Kidney (tissue), 13 donors: ENCODE measurements at regions not wholly inside any gene's neighbourhood (a gene's known extent, or its start where the extent isn't known, plus 50 kb on each side); places are given as distances from the start of the nearest gene placed in this dataset.

Experiments used
- DNase-seq, 5 donors: peaks; one replicate each; pipeline ENCODE4 v3.0.0-alpha.2; 2013 to 2020
- FAIRE-seq: peaks from 2 replicates; lab custom pipeline; 2012; peaks lifted over from hg19 to GRCh38; lab: Jason Lieb, UNC
- H3K27ac ChIP-seq, 2 donors: one replicate each; pipeline ENCODE4 v1.7.0; 2013; ENCODE audit warnings: low read depth in 2 of 2, low read length in 2 of 2, inconsistent platforms in 1 of 2
- H3K27me3 ChIP-seq: one replicate; pipeline ENCODE4 v1.7.1; 2013; ENCODE audit warnings: low read length, inconsistent platforms; ENCODE audit not compliant: control insufficient read depth, insufficient read depth
- H3K36me3 ChIP-seq, 3 donors: one replicate each; pipeline versions ENCODE4 v1.7.0 to v1.7.1; 2013; ENCODE audit warnings: low read length in 3 of 3, control low read depth in 1 of 3, inconsistent platforms in 1 of 3; ENCODE audit not compliant: insufficient read depth in 3 of 3, control insufficient read depth in 2 of 3
- H3K4me1 ChIP-seq, 3 donors: one replicate each; pipeline versions ENCODE4 v1.7.0 to v1.7.1; 2013; ENCODE audit warnings: low read length in 3 of 3, inconsistent platforms in 1 of 3, low read depth in 1 of 3; ENCODE audit not compliant: control insufficient read depth in 2 of 3, insufficient read depth in 2 of 3
- H3K4me3 ChIP-seq, 3 donors: one replicate each; pipeline versions ENCODE4 v1.7.0 to v1.8.1; 2013; ENCODE audit warnings: low read length in 3 of 3, control low read depth in 1 of 3, inconsistent platforms in 1 of 3
- H3K9ac ChIP-seq, 3 donors: one replicate each; pipeline versions ENCODE4 v1.7.0 to v1.7.1; 2013; ENCODE audit warnings: low read length in 3 of 3, control low read depth in 1 of 3, inconsistent platforms in 1 of 3
- H3K9me3 ChIP-seq, 3 donors: one replicate each; pipeline versions ENCODE4 v1.7.0 to v1.7.1; 2013; ENCODE audit warnings: low read length in 3 of 3, control low read depth in 1 of 3, inconsistent platforms in 1 of 3; ENCODE audit not compliant: control insufficient read depth in 2 of 3, insufficient read depth in 1 of 3
- CTCF ChIP-seq: IDR thresholded peaks from 3 replicates; pipeline ENCODE4 v1.5.1; 2012; ENCODE audit warnings: mild to moderate bottlenecking, moderate library complexity, borderline replicate concordance; ENCODE audit not compliant: insufficient read depth; ENCODE audit errors: extremely low read depth
- intact Hi-C: fragments of 100-400 bp; cut with DNase I; formaldehyde crosslinking; loops from one replicate; pipeline ENCODE4 v1.11.1; 2022
- donor health status: control.
- donor health status: control.
- donor health status: control.
- donor health status: control.
- donor health status: control.
- donor health status: DM: yes; HTN: yes; CAD: no.
- donor health status: Normal renal cell carcinoma (clear cell type).

GRCh38 chr7:118753479-118753878, 529.0 kb downstream of the ANKRD7 start:
- Histone ChIP-seq H3K4me1 (no peaks in the 10 kb centered on the region), H3K9me3 (no peaks in the 10 kb centered on the region), H3K36me3 (no peaks in the 10 kb centered on the region), H3K4me3 (no peak overlapping the region), H3K27ac (no peak overlapping the region), H3K9ac (no peak overlapping the region), H3K27me3 (no peaks in the 10 kb centered on the region)
- intact Hi-C loops, result no loop called here
- no peak for DNase-seq
- TF ChIP-seq CTCF, result no peak
- no peak for FAIRE-seq

GRCh38 chr7:118754608-118755007, 530.1 kb downstream of the ANKRD7 start:
- no peak overlapping the region for H3K4me3 ChIP-seq
- no peaks in the 10 kb centered on the region for H3K9me3 ChIP-seq
- no peaks in the 10 kb centered on the region for H3K27me3 ChIP-seq
- no peak overlapping the region for H3K9ac ChIP-seq
- no peak for DNase-seq
- intact Hi-C loops, result no loop called here
- H3K27ac ChIP-seq, result no peak overlapping the region
- TF ChIP-seq CTCF, result no peak
- no peaks in the 10 kb centered on the region for H3K36me3 ChIP-seq
- no peak for FAIRE-seq
- no peaks in the 10 kb centered on the region for H3K4me1 ChIP-seq

GRCh38 chr7:118755067-118755625, 530.6 kb downstream of the ANKRD7 start:
- no peak overlapping the region for H3K27ac ChIP-seq
- DNase-seq (peak in 2 of 5 donors; percentile 11 to 33), FAIRE-seq (no peak)
- no peaks in the 10 kb centered on the region for H3K4me1 ChIP-seq
- H3K9me3 ChIP-seq, result no peaks in the 10 kb centered on the region
- TF ChIP-seq CTCF, result no peak
- no peak overlapping the region for H3K4me3 ChIP-seq
- intact Hi-C loops, result no loop called here
- H3K36me3 ChIP-seq, result no peaks in the 10 kb centered on the region
- no peak overlapping the region for H3K9ac ChIP-seq
- H3K27me3 ChIP-seq, result no peaks in the 10 kb centered on the region

- Histone ChIP-seq H3K27ac (no peak overlapping the region), H3K9me3 (no peaks in the 10 kb centered on the region), H3K9ac (no peak overlapping the region), H3K4me3 (no peak overlapping the region), H3K4me1 (no peaks in the 10 kb centered on the region), H3K36me3 (no peaks in the 10 kb centered on the region), H3K27me3 (no peaks in the 10 kb centered on the region)
- FAIRE-seq (no peak), DNase-seq (no peak)
- TF ChIP-seq CTCF, result no peak
- intact Hi-C loops, result no loop called here
These were observed 532.6 kb downstream of the ANKRD7 start for GRCh38 chr7:118757066-118757465.
